ENCODE measurements at regions not wholly inside any gene's neighbourhood (a gene's known extent, or its start where the extent isn't known, plus 50 kb on each side); places are given as distances from the start of the nearest gene placed in this dataset.

DNA sequence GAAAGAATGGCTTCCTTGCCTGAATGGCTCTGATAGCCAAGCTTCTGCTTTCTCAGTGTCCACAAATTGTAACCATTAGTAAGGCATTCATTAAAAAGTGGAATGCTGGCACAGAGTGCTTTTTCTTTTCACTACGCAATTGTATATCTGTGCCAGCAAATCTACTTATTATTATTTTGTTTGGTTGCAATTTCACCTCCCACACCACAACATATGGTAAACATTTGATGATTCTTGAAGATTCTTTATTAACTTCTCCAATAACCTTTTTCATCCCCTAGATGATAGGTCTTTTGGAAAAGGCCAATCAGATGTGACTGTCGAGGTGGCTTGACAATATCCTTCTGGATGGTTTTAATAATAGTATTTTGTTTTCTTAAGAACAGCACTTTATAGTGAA is 234.1 kb downstream of the TMEM38B start:
- no peak for DNase-seq

DNA sequence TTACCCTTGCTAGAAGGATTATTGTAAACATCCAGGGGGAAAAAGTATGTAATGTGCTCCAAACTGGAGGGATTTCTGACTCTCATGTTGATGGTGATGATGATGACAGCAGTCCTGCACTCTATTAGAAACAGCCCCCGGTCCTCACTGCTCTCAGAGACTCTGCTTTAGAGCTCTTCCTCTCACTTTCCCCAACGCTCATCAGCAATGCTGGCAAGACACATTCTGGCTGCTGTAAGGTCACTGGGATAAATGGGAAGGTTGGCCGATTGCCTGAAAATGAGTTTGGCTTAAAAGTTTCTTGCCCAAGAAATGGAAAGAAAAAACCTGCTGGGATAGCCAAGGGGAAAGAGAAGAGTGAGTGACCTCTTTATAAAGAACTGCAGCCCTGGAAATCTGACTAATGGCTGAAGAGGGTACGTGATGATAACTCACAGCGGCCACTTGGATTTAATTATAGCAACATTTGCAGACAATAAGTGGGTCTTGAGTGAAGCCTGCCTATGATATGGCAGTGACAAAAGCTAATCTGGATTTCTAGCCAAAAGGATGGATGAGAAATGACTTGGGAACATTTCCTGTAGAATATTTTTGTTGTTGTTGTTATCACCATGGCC is 235.8 kb downstream of the TMEM38B start:
- DNase-seq, result no peak

DNA sequence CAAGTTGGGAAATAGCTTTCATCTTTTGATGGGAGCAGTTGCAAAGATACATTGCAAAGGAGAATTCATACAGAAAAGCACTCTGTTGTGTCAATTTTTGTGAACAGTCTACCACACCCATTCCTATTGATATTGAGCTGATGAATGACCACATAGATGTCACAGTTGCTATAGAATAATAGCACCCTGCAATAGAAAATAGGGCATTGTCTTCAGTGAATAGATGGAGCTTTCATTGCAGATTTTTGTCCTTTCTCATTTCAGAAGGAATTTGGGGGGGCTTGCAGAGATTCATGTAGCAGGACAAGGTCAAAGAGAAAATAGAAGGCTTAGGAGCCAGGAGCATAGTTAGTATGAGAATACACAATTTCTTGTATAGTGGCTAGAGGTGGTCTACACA is 237.9 kb downstream of the TMEM38B start:
- no peak for DNase-seq

DNA sequence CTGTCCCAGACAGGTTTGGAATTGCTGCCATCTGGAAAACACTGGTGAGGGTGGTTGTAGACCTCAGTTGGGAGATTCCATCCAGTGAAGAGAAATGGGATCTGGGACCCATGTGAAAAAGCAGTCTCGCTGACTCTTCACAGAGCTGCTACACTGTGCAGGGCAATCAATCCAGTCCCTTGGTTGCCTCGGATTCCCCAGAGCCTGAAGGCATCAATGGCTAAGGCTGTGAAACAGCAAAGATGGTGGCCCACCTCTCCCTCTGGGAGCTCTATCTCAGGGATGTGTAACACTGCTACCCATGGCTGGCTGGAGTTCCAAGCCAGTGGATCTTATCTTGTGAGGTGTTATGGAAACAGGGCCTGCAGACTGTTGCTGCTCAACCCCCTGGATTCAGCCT is 256.1 kb downstream of the TMEM38B start:
- DNase-seq, result no peak

DNA sequence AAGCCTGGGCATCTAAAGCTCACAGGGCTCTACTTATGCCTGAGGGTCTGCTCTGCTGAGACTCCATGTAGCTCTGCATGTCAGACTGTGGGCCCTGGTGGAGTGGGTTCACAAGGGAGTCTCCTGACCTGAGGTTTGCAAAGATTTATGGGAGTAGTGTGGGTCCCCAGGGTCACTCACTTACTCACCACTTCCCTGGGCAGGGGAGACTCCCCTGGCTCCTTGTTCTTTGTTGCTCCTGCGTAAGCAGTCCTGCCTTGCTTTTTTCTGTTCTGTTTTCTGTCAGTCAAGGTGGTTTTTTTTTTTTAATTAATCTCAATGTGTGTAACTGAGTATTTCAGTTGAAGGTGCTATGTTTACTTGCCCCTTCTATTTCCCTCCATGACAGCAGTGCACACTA is 256.6 kb downstream of the TMEM38B start:
- no peak for DNase-seq

DNA sequence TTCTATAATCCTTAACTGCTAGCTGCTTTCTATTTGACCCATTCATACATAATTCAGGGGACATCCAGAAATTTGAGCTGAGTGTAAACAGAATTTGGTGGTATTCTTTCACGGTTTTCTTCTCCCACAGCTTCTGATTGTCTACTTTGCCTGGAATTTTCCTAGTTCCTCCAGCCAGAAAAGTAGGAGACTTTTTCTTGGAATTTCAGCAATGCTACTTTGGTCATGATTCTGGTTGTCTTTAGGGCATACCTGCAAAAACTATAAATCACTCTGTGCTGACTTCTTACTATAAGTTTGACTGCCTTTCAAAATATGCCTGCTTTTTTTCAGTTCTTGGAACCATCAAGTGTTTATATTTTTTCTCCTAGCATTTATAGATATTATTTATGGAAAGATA is 260.2 kb downstream of the TMEM38B start:
- DNase-seq, result no peak

DNA sequence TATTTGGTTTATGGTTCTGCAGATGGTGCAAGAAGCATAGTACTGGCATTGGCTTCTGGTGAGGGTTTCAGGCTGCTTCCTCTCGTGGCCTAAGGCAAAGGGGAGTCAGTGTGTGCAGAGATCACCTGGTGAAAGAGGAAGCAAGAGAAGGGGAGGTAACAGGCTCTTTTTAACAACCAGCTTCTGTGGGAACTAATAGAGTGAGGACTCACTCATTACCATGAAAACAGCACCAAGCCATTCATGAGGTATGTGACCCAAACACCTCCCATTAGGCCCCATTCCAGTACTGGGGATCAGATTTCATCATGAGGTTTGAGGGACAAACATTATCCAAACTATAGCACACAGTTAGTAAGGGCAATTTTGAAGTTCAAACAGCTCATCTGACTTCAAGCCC is 263.5 kb downstream of the TMEM38B start:
- DNase-seq, result no peak

DNA sequence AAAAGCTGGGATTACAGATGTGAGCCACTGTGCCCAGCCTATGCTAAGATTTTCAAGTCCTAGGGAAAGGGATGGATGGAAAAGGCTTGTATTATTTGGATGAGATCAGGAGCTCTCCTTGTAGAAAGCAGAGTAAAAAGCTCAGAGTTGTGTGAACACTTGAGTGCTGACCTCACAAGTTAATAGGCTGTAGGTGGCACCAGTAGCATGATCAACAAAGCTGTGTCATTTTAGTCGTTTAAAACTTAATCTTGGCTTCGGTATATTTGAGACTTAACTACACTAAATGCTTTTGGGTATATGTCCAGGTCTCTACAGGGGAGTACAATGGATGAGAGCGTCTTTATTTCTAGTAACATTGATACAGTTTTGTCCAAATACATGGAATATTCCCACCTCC is 264.2 kb downstream of the TMEM38B start:
- no peak for DNase-seq

DNA sequence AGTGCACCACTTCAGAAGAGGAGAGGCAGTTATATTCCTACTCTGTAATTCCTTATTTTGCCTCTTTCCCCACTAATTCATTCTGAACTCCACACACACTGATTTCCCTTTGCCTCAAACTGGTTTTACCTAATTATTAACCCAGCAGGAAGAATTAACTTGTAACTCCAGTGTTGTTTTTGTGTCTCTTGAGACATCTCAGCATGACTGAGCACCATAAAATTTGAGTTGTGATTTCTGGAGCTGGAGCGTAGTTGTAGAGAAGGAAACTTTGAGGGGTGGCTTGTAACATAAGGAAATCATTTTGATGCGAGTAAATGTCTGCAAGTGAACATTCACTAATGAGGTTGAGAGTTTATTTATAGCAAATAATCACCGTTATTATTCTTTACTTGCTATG is 265.2 kb downstream of the TMEM38B start:
- DNase-seq, result no peak

DNA sequence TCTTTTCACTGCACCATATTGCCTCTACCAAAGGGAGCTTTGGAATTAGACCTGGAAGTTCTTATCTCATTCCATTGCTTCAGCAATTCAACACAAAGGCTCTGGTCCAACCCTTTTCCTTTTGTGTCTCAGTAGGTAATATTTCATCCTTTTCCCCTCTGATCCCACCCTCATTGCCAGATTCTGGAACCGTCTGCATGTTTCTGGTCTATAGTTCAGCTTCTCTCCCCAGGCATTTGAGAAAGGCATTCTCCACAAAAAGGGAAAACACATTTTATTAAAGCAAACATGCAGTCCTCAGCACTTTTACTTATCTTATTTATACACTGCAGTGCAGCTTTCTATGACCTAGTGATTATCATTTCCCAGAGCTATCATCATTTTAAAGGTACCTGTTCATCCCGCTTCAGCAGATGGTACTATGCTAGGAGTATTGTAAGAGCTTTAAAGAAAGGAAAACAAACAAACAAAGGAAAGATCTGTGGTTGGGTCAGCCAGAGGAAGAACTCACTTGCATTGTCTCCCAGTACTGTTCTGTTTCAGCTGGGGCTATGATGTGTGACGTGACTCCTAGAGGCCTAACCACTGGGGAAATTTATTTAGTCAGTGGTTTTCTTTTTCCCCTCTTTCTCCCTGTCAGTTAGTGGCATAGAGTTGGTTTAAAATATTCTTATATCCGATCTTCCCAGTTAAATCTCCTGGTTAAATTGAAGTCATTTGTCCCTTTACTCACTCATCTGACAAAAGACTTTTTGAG is 269.2 kb downstream of the TMEM38B start:
- DNase-seq, result no peak

DNA sequence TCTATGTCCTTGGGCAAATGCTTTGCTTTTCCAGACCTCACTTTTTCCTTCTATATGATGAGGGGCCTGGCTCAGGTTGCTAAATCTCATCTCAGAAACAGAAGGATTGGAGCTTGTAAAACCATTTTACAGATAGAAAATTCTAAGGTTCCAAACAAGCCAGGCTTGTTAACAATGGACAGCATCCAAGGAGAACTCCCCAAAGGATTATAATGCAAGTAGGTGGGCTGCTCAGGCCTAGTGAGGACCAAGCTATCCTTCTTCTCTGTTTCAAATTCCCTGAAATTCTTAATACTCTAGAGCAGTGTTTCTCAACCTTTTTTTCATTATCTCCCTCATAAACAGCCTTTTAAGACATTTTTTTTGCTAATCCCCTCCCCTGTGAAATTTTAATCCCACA is 269.8 kb downstream of the TMEM38B start:
- DNase-seq, result no peak

DNA sequence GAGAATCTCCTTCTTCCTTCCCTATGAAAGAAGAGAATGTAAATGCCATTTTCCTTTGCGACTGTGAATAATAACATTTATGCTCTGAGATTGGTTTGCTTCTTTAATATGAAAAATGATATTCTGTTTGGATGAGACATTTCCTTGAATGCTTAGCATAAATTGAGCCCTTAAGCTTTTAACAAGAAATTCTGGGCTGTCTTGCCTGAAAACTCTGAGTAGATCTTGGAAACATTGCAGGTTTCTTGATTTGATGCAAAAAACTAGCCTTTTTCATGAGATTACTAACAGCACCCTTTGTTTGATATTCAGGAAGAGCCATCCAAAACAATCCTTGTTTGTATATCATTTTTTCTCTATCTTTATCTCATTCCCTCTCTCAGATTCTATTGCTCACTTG is 272.5 kb downstream of the TMEM38B start:
- DNase-seq, result no peak

DNA sequence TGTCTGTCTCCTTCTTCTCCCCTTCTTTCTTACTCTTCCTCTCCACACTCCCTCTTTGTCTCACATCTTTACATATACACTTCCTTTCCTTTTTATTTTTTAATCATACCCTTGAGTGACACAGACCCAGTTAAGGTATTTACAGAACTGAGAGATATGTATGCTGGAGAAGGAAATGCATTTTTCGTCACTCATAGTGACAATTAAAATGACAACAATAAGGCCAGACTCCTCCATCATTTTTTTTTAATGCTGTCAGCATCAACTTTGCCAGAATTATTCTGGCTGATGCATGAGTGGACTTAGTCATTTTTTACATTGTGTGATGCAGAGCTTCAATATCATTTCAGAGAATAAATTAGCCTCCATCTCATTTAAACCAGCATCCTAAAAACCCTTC is 272.9 kb downstream of the TMEM38B start:
- no peak for DNase-seq

DNA sequence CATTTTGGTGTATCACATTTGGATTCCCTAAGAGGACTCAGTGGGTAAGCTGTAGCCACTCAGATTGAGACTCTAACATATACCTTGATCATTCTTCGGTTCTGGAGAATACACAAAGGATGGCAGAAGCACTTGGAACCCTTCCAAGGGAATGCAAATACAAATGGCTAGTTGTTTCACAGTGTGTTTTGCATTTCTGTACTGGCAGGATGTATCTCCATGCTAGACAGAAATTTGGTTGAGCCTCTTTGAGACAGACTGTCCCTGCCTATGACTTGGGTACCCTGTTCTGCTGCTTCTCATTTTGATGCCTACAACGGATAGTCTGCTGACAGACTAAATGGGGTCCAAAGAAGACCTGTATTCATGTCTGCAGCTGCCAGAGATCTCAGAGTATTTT is 273.5 kb downstream of the TMEM38B start:
- DNase-seq, result no peak

DNA sequence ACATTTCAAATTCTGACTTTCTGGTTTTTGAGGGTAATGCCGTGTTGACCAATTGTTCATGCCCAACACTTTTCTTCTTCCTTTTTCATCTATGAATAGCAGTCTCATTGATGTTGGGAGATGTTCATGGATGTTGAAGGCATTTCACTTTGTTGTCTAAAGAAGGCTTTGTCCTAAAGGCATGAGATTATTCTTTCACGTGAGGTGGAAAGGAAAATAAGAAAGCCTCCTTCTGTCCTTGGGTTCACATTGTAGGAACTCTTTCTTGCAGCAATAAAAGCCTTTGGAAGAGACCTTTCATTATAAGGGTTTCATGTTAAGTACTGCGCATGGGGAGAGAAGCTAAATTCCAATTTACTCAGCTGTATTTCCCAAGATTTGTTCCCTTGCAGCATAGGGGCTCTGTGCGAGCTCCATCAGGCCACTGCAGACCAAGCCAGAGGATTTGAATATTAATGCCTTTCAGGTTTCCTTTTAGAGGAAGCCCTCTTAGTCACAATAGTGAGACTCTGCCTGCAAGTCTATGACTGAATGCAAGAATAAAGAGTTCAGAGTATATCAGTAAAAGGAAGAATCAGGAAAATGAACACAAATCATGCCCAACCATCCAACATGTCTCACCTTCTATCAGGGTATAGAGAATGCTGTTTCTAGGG is 274.6 kb downstream of the TMEM38B start:
- no peak for DNase-seq

DNA sequence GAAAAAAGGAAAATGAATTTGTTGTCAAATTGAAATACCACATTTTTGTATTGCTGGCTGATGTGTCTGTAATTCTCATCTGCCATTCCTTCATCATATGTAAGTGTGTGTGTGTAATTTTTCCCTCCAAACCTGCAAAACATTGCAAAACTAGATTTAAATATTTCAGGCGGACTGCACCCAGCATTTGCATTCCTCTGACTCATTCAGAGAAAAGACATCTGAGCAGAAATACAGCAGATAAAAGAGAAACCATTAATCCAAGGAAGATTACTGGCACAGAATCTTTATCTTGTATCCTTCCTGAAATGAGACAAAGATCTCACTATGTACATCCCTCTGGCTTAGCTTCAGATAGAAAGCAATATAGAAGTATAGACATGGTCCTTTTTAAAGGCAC is 275.3 kb downstream of the TMEM38B start:
- no peak for DNase-seq

DNA sequence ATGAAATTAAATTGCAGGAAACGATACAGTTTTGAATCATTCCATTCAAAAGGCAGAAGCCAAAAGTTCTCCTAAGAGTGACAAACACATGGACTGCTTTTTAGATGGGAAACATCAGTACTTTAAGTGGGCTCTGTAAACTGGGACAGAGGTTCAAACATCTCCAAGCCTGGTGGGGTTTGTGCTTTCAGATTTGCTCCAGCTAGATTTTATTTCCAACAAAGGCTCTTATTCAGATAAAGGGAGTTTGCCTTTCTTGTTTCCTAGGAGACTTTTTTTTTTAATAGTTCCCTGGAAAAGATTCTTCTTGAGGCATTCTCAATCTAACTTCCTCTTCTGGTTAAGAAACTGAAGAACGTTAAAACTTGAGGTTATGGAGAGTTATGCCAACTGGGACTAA is 277.6 kb downstream of the TMEM38B start:
- no peak for DNase-seq

DNA sequence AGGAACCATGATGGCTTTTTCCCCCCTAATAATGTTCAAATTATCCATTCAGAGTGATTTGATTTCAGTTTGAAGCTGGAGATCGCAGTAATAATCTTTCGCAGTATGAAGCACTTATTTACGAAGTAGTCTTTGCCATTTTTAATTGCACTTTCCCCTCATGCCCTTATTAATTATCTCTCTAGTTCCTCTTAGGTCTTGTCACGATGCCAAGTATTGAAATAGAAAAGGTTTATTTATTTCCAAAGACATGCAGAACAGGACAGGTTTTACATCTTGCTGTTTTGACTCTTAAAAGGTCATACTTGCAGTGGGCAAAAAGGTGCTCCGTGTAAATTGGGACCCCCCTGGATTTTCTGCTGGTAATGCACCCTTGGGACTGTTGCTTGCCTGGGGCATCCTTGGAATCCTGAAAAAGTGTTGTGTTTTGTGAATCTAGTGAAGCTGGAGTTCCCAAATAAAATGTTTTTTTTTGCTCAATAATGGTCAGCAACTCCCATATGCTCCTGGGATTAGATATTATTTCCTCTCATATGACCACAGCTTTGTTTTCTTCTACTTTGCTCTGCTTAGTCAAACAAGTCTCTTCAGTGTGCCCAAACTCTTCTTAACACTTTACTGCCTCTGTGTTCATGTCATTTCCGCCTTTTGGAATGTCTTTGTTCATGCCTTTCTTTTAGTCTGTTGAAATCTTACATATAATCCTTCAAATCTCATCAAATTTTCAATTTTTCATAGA is 278.3 kb downstream of the TMEM38B start:
- no peak for DNase-seq

DNA sequence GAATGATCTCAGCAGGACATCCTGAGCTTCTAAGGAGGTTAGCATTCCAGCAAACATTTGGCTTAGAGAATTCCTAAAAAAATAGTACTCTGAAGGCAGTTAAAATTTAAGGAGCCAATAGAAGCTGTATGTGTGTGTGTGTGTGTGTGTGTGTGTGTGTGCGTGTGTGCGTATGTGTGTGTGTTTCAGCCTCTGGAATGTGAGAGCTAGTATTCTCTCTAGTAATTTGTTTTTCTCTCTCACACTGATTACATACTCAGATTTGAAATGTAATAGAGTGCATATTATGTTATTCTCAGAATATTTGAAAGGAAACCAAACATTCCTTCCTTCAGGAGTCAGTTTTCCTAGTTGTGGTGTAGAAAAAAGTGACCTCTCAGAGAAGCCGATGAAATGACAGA is 279.6 kb downstream of the TMEM38B start:
- DNase-seq, result no peak

DNA sequence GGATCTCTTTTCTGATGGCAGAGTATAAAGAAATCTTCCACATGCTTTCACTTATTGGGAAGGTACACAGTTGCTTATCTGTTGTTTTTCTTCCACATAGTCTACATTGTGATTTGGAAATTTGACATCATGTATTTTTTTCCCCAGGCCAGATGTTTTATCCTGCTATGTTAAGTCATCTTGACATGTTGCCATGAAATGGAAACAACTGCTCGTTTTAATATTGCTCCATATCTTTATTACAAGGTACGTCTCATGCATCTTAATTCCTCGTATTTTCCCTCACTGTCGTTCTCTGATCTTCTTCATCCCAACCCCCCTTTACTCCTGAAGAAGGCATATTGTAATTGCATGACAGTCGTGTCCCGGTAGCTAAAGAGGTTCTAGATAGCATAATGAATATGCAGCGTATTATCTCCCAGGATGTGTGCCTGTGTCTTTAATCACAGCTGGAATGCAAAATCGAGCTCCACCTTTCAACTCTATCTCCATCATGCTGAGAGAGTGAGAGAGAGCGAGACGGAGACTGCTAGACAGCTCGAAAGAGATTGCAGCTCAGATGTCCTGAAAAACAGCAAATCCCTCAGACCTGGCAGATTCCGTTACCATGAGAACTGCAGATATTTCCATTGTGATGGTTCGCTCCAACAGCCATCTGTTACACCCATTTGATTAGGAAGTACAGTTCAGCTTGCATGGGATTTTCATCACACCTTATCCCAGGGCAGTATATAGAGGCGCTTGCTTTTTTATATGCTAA is 281.7 kb downstream of the TMEM38B start:
- DNase-seq, result no peak

DNA sequence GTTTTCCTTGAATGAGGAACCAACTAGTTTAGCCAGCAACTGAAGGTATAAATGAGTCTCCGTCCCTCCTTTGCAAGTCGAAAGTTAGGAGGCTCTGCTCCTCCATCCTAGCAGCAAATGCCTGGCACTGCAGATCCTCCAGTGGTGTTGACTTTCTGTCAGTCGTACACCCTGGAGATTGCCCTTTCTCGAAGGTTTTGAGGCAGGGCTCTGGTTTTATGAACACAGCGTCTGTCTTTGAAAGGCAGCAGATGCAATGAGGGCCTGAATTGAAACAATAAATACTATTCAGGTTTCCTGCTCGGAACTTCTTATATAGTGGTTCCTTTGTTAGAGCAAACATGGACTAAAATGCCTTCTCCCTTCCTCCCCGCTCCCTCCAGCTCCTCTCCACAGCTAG is 284.0 kb downstream of the TMEM38B start:
- DNase-seq, result no peak

DNA sequence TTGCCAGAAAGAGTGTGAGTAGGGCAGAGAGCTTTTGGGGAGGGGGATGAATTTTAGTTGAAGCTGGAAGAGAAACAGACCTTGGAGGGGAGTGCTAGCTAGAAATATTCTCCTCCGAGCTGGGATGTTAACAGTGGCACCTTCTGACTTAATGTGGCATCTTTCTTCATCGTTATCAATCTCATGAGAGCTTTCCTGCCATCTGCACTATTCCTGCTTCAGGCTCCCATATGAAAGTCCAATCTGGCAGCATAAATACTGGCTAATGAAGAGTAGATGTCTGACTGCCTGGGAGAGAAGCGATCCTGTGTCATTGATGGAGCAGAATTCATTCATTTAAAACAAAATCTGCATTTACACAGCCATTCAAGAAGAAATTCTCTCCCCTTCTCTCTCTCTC is 284.5 kb downstream of the TMEM38B start:
- DNase-seq, result no peak

DNA sequence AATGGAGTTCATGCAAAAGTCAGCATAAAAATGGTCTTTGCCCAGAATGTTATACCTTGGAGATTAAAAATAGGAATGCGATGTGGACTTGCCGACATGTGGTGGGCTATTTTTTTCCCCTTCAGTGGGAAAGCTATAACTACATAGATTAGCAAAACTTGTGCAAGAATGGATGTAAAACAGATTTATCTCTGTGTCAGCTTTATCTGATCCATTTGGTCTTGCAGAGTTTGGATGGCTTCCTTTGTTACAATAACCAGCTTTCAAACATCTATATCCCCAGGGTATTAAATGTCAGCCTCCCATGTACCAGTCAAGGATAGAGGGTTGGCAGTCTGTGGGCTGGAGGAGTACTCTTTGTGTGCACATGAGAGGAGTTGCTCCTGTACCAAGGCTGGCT is 284.9 kb downstream of the TMEM38B start:
- DNase-seq, result no peak

All from NCI-H1930 (cell line).